ENCODE measurements at regions not wholly inside any gene's neighbourhood (a gene's known extent, or its start where the extent isn't known, plus 50 kb on each side); places are given as distances from the start of the nearest gene placed in this dataset.

GRCh38 chr9:78806492-78807160 is 509.7 kb downstream of the PSAT1 start:
- no peak for DNase-seq (ENCODE audit: low read depth, low spot score)
- H3K4me3 ChIP-seq (ENCODE audit: low read length): no peak overlapping the region

GRCh38 chr9:78807286-78807685 is 510.4 kb downstream of the PSAT1 start:
- no peak for DNase-seq (ENCODE audit: low read depth, low spot score)
- H3K4me3 ChIP-seq (ENCODE audit: low read length): no peak overlapping the region

GRCh38 chr9:78808048-78808447 is 511.1 kb downstream of the PSAT1 start:
- H3K4me3 ChIP-seq (ENCODE audit: low read length): no peak overlapping the region
- DNase-seq (ENCODE audit: low read depth, low spot score): no peak

- H3K4me3 ChIP-seq (ENCODE audit: low read length): no peak overlapping the region
- no peak for DNase-seq (ENCODE audit: low read depth, low spot score)
Observed at GRCh38 chr9:78811622-78812276, 514.8 kb downstream of the PSAT1 start.

- DNase-seq (ENCODE audit: low read depth, low spot score): no peak
- H3K4me3 ChIP-seq (ENCODE audit: low read length): no peak overlapping the region
Observed at GRCh38 chr9:78812665-78813064, 515.7 kb downstream of the PSAT1 start.

- DNase-seq (ENCODE audit: low read depth, low spot score): no peak
- H3K4me3 ChIP-seq (ENCODE audit: low read length): no peak overlapping the region
Observed at GRCh38 chr9:78813602-78814180, 516.8 kb downstream of the PSAT1 start.

- no peak overlapping the region for H3K4me3 ChIP-seq (ENCODE audit: low read length)
- DNase-seq (ENCODE audit: low read depth, low spot score): peak; percentile 47
Observed at GRCh38 chr9:78821126-78821822, 524.3 kb downstream of the PSAT1 start.

GRCh38 chr9:78826527-78826926 is 529.6 kb downstream of the PSAT1 start:
- DNase-seq (ENCODE audit: low read depth, low spot score): no peak
- no peak overlapping the region for H3K4me3 ChIP-seq (ENCODE audit: low read length)

GRCh38 chr9:78828521-78828920 is 531.6 kb downstream of the PSAT1 start:
- DNase-seq (ENCODE audit: low read depth, low spot score): no peak
- no peak overlapping the region for H3K4me3 ChIP-seq (ENCODE audit: low read length)

- no peak for DNase-seq (ENCODE audit: low read depth, low spot score)
- H3K4me3 ChIP-seq (ENCODE audit: low read length): no peak overlapping the region
Observed at GRCh38 chr9:78830301-78830700, 533.4 kb downstream of the PSAT1 start.

- no peak for DNase-seq (ENCODE audit: low read depth, low spot score)
- H3K4me3 ChIP-seq (ENCODE audit: low read length): no peak overlapping the region
Observed at GRCh38 chr9:78831726-78832125, 534.8 kb downstream of the PSAT1 start.

GRCh38 chr9:78835928-78836450 is 539.1 kb downstream of the PSAT1 start:
- no peak for DNase-seq (ENCODE audit: low read depth, low spot score)
- H3K4me3 ChIP-seq (ENCODE audit: low read length): no peak overlapping the region

- no peak overlapping the region for H3K4me3 ChIP-seq (ENCODE audit: low read length)
- no peak for DNase-seq (ENCODE audit: low read depth, low spot score)
Observed at GRCh38 chr9:78839252-78839651, 542.3 kb downstream of the PSAT1 start.

- DNase-seq (ENCODE audit: low read depth, low spot score): no peak
- H3K4me3 ChIP-seq (ENCODE audit: low read length): no peak overlapping the region
Observed at GRCh38 chr9:78848061-78848460, 551.1 kb downstream of the PSAT1 start.

- no peak for DNase-seq (ENCODE audit: low read depth, low spot score)
- H3K4me3 ChIP-seq (ENCODE audit: low read length): no peak overlapping the region
Observed at GRCh38 chr9:78856144-78856543, 559.2 kb downstream of the PSAT1 start.

GRCh38 chr9:78856781-78857180 is 559.9 kb downstream of the PSAT1 start:
- DNase-seq (ENCODE audit: low read depth, low spot score): no peak
- H3K4me3 ChIP-seq (ENCODE audit: low read length): no peak overlapping the region

GRCh38 chr9:78857373-78858225 is 560.7 kb downstream of the PSAT1 start:
- no peak overlapping the region for H3K4me3 ChIP-seq (ENCODE audit: low read length)
- no peak for DNase-seq (ENCODE audit: low read depth, low spot score)

- DNase-seq (ENCODE audit: low read depth, low spot score): no peak
Observed at GRCh38 chr9:78858266-78858665, 561.3 kb downstream of the PSAT1 start.

More at GRCh38 chr9:78858266-78858665, 561.3 kb downstream of the PSAT1 start:
- no peak overlapping the region for H3K4me3 ChIP-seq (ENCODE audit: low read length)

Data from Jurkat, Clone E6-1 (cell line).